ENCODE measurements at regions not wholly inside any gene's neighbourhood (a gene's known extent, or its start where the extent isn't known, plus 50 kb on each side); places are given as distances from the start of the nearest gene placed in this dataset.

- Histone ChIP-seq H3K36me3 (no peaks in the 10 kb centered on the region), H3K27me3 (no peaks in the 10 kb centered on the region), H3K27ac (no peak overlapping the region), H3K9me3 (no peaks in the 10 kb centered on the region), H3K4me3 (no peak overlapping the region), H3K4me1 (peaks cover 0 to 5% (median 0%) of the 10 kb centered on the region in 4 donors)
- no peak for DNase-seq
- TF ChIP-seq POLR2A (IDR thresholded peaks at IDR 0.05): no peak
- TF ChIP-seq CTCF (IDR thresholded peaks at IDR 0.05): no peak
- no peak for TF ChIP-seq EP300 (IDR thresholded peaks at IDR 0.05)
- TF ChIP-seq POLR2AphosphoS5 (IDR thresholded peaks at IDR 0.05): no peak
- intact Hi-C loops (cut with DNase I; ENCODE audit: low total_unique reads): no loop called here
- 86 to 97% (median 94%) methylated on average over 1 of the region's 1 CpG for WGBS, 5 donors
Measured at GRCh38 chr2:48135797-48136196, 178.7 kb upstream of the FOXN2 start.

GRCh38 chr2:48137829-48138228 lies 176.7 kb upstream of the FOXN2 start:
- H3K27me3 ChIP-seq: no peaks in the 10 kb centered on the region
- TF ChIP-seq POLR2A (IDR thresholded peaks at IDR 0.05) (no peak), CTCF (IDR thresholded peaks at IDR 0.05) (no peak), EP300 (IDR thresholded peaks at IDR 0.05) (no peak), POLR2AphosphoS5 (IDR thresholded peaks at IDR 0.05) (no peak)
- no peaks in the 10 kb centered on the region for H3K9me3 ChIP-seq
- no peak overlapping the region for H3K27ac ChIP-seq
- H3K4me3 ChIP-seq: no peak overlapping the region
- intact Hi-C loops (cut with DNase I; ENCODE audit: low total_unique reads): no loop called here
- WGBS, 5 donors: 40 to 54% (median 45%) methylated on average over 1 of the region's 1 CpG
- H3K4me1 ChIP-seq: no peaks in the 10 kb centered on the region
- no peaks in the 10 kb centered on the region for H3K36me3 ChIP-seq
- DNase-seq: no peak

DNA sequence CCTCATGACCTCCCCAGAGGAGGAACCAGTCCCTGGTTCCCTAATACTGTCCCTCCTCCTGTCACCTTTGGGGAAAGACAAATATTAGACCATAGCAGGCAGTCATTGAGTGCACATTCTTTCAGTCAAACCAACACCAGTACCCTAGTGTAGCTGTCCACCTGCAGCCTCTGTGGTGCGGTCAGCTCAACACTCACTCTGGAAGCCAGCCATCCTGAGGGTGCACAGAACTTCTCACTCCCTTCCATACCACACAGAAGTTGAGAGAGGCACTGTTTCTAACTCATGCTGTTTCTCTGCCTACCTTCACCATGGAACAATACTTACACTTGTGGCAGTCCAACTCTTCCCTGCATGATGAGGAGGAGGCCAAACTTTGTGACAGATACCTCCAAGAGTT lies 175.6 kb upstream of the FOXN2 start:
- intact Hi-C loops (cut with DNase I; ENCODE audit: low total_unique reads): no loop called here

GRCh38 chr2:48140586-48140985 lies 173.9 kb upstream of the FOXN2 start:
- Histone ChIP-seq H3K9me3 (no peaks in the 10 kb centered on the region), H3K36me3 (no peaks in the 10 kb centered on the region), H3K27me3 (no peaks in the 10 kb centered on the region), H3K4me3 (no peak overlapping the region), H3K4me1 (no peaks in the 10 kb centered on the region), H3K27ac (no peak overlapping the region)
- no peak for TF ChIP-seq EP300 (IDR thresholded peaks at IDR 0.05)
- no peak for TF ChIP-seq POLR2A (IDR thresholded peaks at IDR 0.05)
- no peak for TF ChIP-seq CTCF (IDR thresholded peaks at IDR 0.05)
- no peak for TF ChIP-seq POLR2AphosphoS5 (IDR thresholded peaks at IDR 0.05)
- intact Hi-C loops (cut with DNase I; ENCODE audit: low total_unique reads): no loop called here
- no peak for DNase-seq

More for the DNA sequence above, 175.6 kb upstream of the FOXN2 start:
- Histone ChIP-seq H3K9me3 (no peaks in the 10 kb centered on the region), H3K4me1 (no peaks in the 10 kb centered on the region), H3K4me3 (no peak overlapping the region), H3K27me3 (no peaks in the 10 kb centered on the region), H3K27ac (no peak overlapping the region), H3K36me3 (no peaks in the 10 kb centered on the region)
- DNase-seq: no peak
- TF ChIP-seq EP300 (IDR thresholded peaks at IDR 0.05) (no peak), POLR2AphosphoS5 (IDR thresholded peaks at IDR 0.05) (no peak), POLR2A (IDR thresholded peaks at IDR 0.05) (no peak), CTCF (IDR thresholded peaks at IDR 0.05) (no peak)
- WGBS, 5 donors: 0% methylated on average over 1 of the region's 1 CpG

Measured in stomach (tissue), 8 donors.